HEK293 (cell line): ENCODE measurements at regions not wholly inside any gene's neighbourhood (a gene's known extent, or its start where the extent isn't known, plus 50 kb on each side); places are given as distances from the start of the nearest gene placed in this dataset.

Source experiments
- SP2 ChIP-seq: fragments of 450-650 bp; formaldehyde crosslinking; IDR thresholded peaks from 2 replicates; pipeline ENCODE4 v1.5.1; 2016; ENCODE audit warnings: missing biosample characterization, missing genetic modification characterization
- ZNF114 ChIP-seq: fragments of 450-650 bp; formaldehyde crosslinking; IDR thresholded peaks from 2 replicates; pipeline ENCODE4 v1.5.0; 2017; ENCODE audit warnings: missing biosample characterization, missing genetic modification characterization
- ZNF169 ChIP-seq: fragments of 450-650 bp; formaldehyde crosslinking; IDR thresholded peaks from 2 replicates; pipeline ENCODE4 v1.5.1; 2016; ENCODE audit warnings: missing biosample characterization, missing genetic modification characterization
- ZNF777 ChIP-seq: fragments of 450-650 bp; formaldehyde crosslinking; IDR thresholded peaks from 2 replicates; pipeline ENCODE4 v1.5.1; 2017; ENCODE audit warnings: missing biosample characterization, missing genetic modification characterization, borderline replicate concordance
- TF ChIP-seq, protein P1 (sequence below): fragments of 450-650 bp; formaldehyde crosslinking; IDR thresholded peaks from 2 replicates; pipeline ENCODE4 v1.5.1; 2016; ENCODE audit warnings: missing biosample characterization, missing genetic modification characterization
- TF ChIP-seq, protein P2 (sequence below): fragments of 450-650 bp; formaldehyde crosslinking; IDR thresholded peaks from 2 replicates; pipeline ENCODE4 v1.5.1; 2016; ENCODE audit warnings: missing biosample characterization, missing genetic modification characterization
- TF ChIP-seq, protein P3 (sequence below): fragments of 450-650 bp; formaldehyde crosslinking; IDR thresholded peaks from 2 replicates; pipeline ENCODE4 v1.5.1; 2016; ENCODE audit warnings: missing biosample characterization, missing genetic modification characterization
- TF ChIP-seq, protein P4 (sequence below): fragments of 450-650 bp; formaldehyde crosslinking; IDR thresholded peaks from 2 replicates; pipeline ENCODE4 v1.5.1; 2016; ENCODE audit warnings: missing biosample characterization, missing genetic modification characterization
- TF ChIP-seq, protein P5 (sequence below): fragments of 450-650 bp; formaldehyde crosslinking; IDR thresholded peaks from 2 replicates; pipeline ENCODE4 v1.5.1; 2016; ENCODE audit warnings: missing biosample characterization, missing genetic modification characterization

DNA sequence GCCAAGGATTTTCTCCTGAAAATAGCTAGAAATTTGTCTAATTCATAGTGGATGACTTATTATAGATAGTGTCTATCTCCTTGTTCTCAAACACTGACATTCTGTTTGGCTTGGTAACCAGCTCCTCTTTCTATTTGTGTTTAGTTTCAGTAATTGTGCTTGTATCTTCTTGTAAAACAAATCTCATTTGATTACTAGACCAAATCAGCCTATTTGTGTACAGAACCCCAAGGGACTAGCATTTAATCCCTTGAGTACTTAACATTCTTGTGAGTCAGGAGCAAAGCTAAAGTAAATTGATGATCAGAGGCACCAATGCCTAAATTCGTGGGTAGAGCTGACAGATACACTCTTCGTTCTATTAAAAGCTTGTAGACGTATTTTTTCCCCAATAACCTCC, 306.5 kb upstream of the SLITRK3 start:
- no peak for TF ChIP-seq SP2
- TF ChIP-seq, protein P1, sequence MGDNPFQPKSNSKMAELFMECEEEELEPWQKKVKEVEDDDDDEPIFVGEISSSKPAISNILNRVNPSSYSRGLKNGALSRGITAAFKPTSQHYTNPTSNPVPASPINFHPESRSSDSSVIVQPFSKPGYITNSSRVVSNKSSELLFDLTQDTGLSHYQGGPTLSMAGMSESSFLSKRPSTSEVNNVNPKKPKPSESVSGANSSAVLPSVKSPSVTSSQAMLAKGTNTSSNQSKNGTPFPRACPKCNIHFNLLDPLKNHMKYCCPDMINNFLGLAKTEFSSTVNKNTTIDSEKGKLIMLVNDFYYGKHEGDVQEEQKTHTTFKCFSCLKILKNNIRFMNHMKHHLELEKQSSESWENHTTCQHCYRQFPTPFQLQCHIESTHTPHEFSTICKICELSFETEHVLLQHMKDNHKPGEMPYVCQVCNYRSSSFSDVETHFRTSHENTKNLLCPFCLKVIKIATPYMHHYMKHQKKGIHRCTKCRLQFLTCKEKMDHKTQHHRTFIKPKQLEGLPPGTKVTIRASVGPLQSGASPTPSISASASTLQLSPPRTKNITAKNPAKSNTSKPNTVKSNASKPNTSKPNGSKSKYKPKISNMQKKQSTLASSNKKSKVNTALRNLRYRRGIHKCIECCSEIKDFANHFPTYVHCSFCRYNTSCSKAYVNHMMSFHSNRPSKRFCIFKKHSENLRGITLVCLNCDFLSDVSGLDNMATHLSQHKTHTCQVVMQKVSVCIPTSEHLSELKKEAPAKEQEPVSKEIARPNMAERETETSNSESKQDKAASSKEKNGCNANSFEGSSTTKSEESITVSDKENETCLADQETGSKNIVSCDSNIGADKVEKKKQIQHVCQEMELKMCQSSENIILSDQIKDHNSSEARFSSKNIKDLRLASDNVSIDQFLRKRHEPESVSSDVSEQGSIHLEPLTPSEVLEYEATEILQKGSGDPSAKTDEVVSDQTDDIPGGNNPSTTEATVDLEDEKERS, result no peak
- TF ChIP-seq ZNF777 (tag by site-specific recombination), result no peak
- no peak for TF ChIP-seq ZNF114 (tag by site-specific recombination)
- TF ChIP-seq, protein P2, sequence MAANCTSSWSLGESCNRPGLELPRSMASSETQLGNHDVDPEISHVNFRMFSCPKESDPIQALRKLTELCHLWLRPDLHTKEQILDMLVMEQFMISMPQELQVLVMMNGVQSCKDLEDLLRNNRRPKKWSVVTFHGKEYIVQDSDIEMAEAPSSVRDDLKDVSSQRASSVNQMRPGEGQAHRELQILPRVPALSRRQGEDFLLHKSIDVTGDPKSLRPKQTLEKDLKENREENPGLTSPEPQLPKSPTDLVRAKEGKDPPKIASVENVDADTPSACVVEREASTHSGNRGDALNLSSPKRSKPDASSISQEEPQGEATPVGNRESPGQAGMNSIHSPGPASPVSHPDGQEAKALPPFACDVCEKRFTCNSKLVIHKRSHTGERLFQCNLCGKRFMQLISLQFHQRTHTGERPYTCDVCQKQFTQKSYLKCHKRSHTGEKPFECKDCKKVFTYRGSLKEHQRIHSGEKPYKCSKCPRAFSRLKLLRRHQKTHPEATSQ, result no peak
- TF ChIP-seq, protein P3, sequence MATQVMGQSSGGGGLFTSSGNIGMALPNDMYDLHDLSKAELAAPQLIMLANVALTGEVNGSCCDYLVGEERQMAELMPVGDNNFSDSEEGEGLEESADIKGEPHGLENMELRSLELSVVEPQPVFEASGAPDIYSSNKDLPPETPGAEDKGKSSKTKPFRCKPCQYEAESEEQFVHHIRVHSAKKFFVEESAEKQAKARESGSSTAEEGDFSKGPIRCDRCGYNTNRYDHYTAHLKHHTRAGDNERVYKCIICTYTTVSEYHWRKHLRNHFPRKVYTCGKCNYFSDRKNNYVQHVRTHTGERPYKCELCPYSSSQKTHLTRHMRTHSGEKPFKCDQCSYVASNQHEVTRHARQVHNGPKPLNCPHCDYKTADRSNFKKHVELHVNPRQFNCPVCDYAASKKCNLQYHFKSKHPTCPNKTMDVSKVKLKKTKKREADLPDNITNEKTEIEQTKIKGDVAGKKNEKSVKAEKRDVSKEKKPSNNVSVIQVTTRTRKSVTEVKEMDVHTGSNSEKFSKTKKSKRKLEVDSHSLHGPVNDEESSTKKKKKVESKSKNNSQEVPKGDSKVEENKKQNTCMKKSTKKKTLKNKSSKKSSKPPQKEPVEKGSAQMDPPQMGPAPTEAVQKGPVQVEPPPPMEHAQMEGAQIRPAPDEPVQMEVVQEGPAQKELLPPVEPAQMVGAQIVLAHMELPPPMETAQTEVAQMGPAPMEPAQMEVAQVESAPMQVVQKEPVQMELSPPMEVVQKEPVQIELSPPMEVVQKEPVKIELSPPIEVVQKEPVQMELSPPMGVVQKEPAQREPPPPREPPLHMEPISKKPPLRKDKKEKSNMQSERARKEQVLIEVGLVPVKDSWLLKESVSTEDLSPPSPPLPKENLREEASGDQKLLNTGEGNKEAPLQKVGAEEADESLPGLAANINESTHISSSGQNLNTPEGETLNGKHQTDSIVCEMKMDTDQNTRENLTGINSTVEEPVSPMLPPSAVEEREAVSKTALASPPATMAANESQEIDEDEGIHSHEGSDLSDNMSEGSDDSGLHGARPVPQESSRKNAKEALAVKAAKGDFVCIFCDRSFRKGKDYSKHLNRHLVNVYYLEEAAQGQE (tag by site-specific recombination), result no peak
- TF ChIP-seq, protein P4, sequence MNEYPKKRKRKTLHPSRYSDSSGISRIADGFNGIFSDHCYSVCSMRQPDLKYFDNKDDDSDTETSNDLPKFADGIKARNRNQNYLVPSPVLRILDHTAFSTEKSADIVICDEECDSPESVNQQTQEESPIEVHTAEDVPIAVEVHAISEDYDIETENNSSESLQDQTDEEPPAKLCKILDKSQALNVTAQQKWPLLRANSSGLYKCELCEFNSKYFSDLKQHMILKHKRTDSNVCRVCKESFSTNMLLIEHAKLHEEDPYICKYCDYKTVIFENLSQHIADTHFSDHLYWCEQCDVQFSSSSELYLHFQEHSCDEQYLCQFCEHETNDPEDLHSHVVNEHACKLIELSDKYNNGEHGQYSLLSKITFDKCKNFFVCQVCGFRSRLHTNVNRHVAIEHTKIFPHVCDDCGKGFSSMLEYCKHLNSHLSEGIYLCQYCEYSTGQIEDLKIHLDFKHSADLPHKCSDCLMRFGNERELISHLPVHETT (tag by site-specific recombination), result no peak
- TF ChIP-seq, protein P5, sequence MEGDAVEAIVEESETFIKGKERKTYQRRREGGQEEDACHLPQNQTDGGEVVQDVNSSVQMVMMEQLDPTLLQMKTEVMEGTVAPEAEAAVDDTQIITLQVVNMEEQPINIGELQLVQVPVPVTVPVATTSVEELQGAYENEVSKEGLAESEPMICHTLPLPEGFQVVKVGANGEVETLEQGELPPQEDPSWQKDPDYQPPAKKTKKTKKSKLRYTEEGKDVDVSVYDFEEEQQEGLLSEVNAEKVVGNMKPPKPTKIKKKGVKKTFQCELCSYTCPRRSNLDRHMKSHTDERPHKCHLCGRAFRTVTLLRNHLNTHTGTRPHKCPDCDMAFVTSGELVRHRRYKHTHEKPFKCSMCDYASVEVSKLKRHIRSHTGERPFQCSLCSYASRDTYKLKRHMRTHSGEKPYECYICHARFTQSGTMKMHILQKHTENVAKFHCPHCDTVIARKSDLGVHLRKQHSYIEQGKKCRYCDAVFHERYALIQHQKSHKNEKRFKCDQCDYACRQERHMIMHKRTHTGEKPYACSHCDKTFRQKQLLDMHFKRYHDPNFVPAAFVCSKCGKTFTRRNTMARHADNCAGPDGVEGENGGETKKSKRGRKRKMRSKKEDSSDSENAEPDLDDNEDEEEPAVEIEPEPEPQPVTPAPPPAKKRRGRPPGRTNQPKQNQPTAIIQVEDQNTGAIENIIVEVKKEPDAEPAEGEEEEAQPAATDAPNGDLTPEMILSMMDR, result no peak
- no peak for TF ChIP-seq ZNF169 (tag by site-specific recombination)
